IMR-90 (cell line): ENCODE measurements at regions not wholly inside any gene's neighbourhood (a gene's known extent, or its start where the extent isn't known, plus 50 kb on each side); places are given as distances from the start of the nearest gene placed in this dataset.

ENCODE experiments used
- ATAC-seq: fragments of 200-7000 bp; cut with Tn5 transposase; 2 replicates; pipeline ENCODE4 v1.9.1; 2020; ENCODE audit warnings: low read depth, mild to moderate bottlenecking, moderate library complexity
- BruUV-seq: library from RNA; stranded (reverse); fragments of 400-500 nt; replicated peaks from 2 replicates; lab custom pipeline; 2021; lab: Mats Ljungman, UMichigan
- CTCF ChIA-PET: fragments of 300-600 bp; formaldehyde crosslinking; extraction: SDS; loops from one replicate; lab custom pipeline; 2021; ENCODE audit warnings: antibody characterized with exemption; lab: Yijun Ruan, JAX
- POLR2A ChIA-PET: fragments of 300-600 bp; sonication (Branson Sonifier 250); formaldehyde crosslinking; loops from one replicate; lab custom pipeline; 2022; ENCODE audit warnings: antibody characterized with exemption; ENCODE audit not compliant: unreplicated experiment; lab: Charles Lee
- DNase-seq: peaks from one replicate; pipeline ENCODE4 v3.0.0; 2013
- H2AFZ ChIP-seq: replicated peaks from 2 replicates; pipeline ENCODE3; 2013; ENCODE audit warnings: low read length, mild to moderate bottlenecking; ENCODE audit not compliant: poor library complexity
- H2AK5ac ChIP-seq: 2 replicates; pipeline ENCODE4 v1.6.1; 2013; ENCODE audit warnings: low read depth, low read length, inconsistent platforms
- H2AK9ac ChIP-seq: replicated peaks from 2 replicates; pipeline ENCODE3; 2013; ENCODE audit warnings: mild to moderate bottlenecking, low read depth, low read length, moderate library complexity; ENCODE audit not compliant: poor library complexity
- H2BK120ac ChIP-seq: 2 replicates; pipeline ENCODE4 v1.6.1; 2013; ENCODE audit warnings: low read depth, low read length, inconsistent platforms
- H2BK15ac ChIP-seq: 3 replicates; pipeline ENCODE4 v1.6.1; 2013; ENCODE audit warnings: low read depth, low read length, inconsistent platforms
- H2BK20ac ChIP-seq: 2 replicates; pipeline ENCODE4 v1.6.1; 2013; ENCODE audit warnings: low read depth, mild to moderate bottlenecking, inconsistent platforms, low read length, moderate library complexity
- H2BK5ac ChIP-seq: 2 replicates; pipeline ENCODE4 v1.6.1; 2013; ENCODE audit warnings: mild to moderate bottlenecking, low read depth, low read length, inconsistent platforms; ENCODE audit not compliant: poor library complexity, severe bottlenecking
- H3K14ac ChIP-seq: replicated peaks from 2 replicates; pipeline ENCODE4 v1.6.1; 2013; ENCODE audit warnings: low read depth, low read length, inconsistent platforms
- H3K18ac ChIP-seq: 2 replicates; pipeline ENCODE4 v1.6.1; 2013; ENCODE audit warnings: low read depth, low read length, control low read depth
- H3K23ac ChIP-seq: 2 replicates; pipeline ENCODE4 v1.6.1; 2013; ENCODE audit warnings: low read depth, low read length, inconsistent platforms
- H3K27ac ChIP-seq: 2 replicates; pipeline ENCODE4 v1.5.1; 2013; ENCODE audit warnings: mild to moderate bottlenecking, control low read depth, low read length; ENCODE audit not compliant: insufficient read depth
- H3K27me3 ChIP-seq: 2 replicates; pipeline ENCODE4 v1.6.1; 2013; ENCODE audit warnings: low read length; ENCODE audit not compliant: control insufficient read depth, insufficient read depth
- H3K36me3 ChIP-seq: 2 replicates; pipeline ENCODE4 v1.6.1; 2013; ENCODE audit warnings: low read length, mixed read lengths; ENCODE audit not compliant: control insufficient read depth, insufficient read depth
- H3K4ac ChIP-seq: 2 replicates; pipeline ENCODE4 v1.6.1; 2013; ENCODE audit warnings: low read depth, low read length, inconsistent platforms
- H3K4me1 ChIP-seq: 2 replicates; pipeline ENCODE4 v1.6.1; 2013; ENCODE audit warnings: low read length, mixed read lengths; ENCODE audit not compliant: control insufficient read depth, insufficient read depth
- H3K4me2 ChIP-seq: 2 replicates; pipeline ENCODE4 v1.6.1; 2013; ENCODE audit warnings: low read depth, mild to moderate bottlenecking, control low read depth, low read length, moderate library complexity
- H3K4me3 ChIP-seq: 2 replicates; pipeline ENCODE4 v1.5.1; 2013; ENCODE audit warnings: low read depth, mild to moderate bottlenecking, control low read depth, low read length, moderate library complexity; ENCODE audit not compliant: insufficient read depth
- H3K56ac ChIP-seq: 2 replicates; pipeline ENCODE4 v1.6.1; 2013; ENCODE audit warnings: low read length, inconsistent platforms; ENCODE audit not compliant: insufficient read depth; ENCODE audit errors: extremely low read depth
- H3K79me1 ChIP-seq, 2 experiments: 2 replicates each; pipeline ENCODE4 v1.6.1; 2013; ENCODE audit warnings: low read length in 2 of 2, inconsistent platforms in 1 of 2, low read depth in 1 of 2
- H3K9ac ChIP-seq: 2 replicates; pipeline ENCODE4 v1.6.1; 2013; ENCODE audit warnings: low read depth, low read length, control low read depth
- H3K9me1 ChIP-seq: 2 replicates; pipeline ENCODE4 v1.6.1; 2013; ENCODE audit warnings: low read length, inconsistent platforms; ENCODE audit not compliant: insufficient read depth
- H3K9me3 ChIP-seq: 2 replicates; pipeline ENCODE4 v1.6.1; 2013; ENCODE audit warnings: low read length; ENCODE audit not compliant: control insufficient read depth, insufficient read depth
- H4K20me1 ChIP-seq: 2 replicates; pipeline ENCODE4 v1.6.1; 2013; ENCODE audit warnings: low read length, inconsistent platforms; ENCODE audit not compliant: insufficient read depth
- H4K5ac ChIP-seq: 2 replicates; pipeline ENCODE4 v1.6.1; 2013; ENCODE audit warnings: mild to moderate bottlenecking, low read depth, low read length, control low read depth
- H4K8ac ChIP-seq, 2 experiments: 2 replicates each; pipeline ENCODE4 v1.6.1; 2013; ENCODE audit warnings: low read depth in 2 of 2, low read length in 2 of 2, control low read depth in 1 of 2, inconsistent platforms in 1 of 2
- H4K91ac ChIP-seq: 2 replicates; pipeline ENCODE4 v1.6.1; 2013; ENCODE audit warnings: low read depth, low read length, inconsistent platforms; ENCODE audit not compliant: insufficient read depth
- BHLHE40 ChIP-seq: fragments of 150-350 bp; IDR thresholded peaks from 2 replicates; pipeline ENCODE4 v1.6.1; 2016; ENCODE audit warnings: mild to moderate bottlenecking, low read depth, low read length
- CEBPB ChIP-seq: IDR thresholded peaks from 2 replicates; pipeline ENCODE4 v1.6.1; 2012; ENCODE audit warnings: low read depth, low read length, improper control_type of control experiment
- FOS ChIP-seq: fragments of 150-350 bp; IDR thresholded peaks from 2 replicates; pipeline ENCODE4 v1.6.1; 2016; ENCODE audit warnings: low read depth, low read length
- MAFK ChIP-seq: IDR thresholded peaks from 2 replicates; pipeline ENCODE4 v1.6.1; 2012; ENCODE audit warnings: low read depth, low read length, improper control_type of control experiment
- MAZ ChIP-seq: IDR thresholded peaks from 2 replicates; pipeline ENCODE4 v1.6.1; 2012; ENCODE audit warnings: low read depth, mild to moderate bottlenecking, low read length, improper control_type of control experiment, moderate library complexity, borderline replicate concordance
- MXI1 ChIP-seq: IDR thresholded peaks from 2 replicates; pipeline ENCODE4 v1.6.1; 2012; ENCODE audit warnings: low read depth, mild to moderate bottlenecking, low read length, moderate library complexity, borderline replicate concordance
- POLR2A ChIP-seq: IDR thresholded peaks from 2 replicates; pipeline ENCODE4 v1.6.1; 2012; ENCODE audit warnings: mild to moderate bottlenecking, low read depth, low read length
- RAD21 ChIP-seq: IDR thresholded peaks from 2 replicates; pipeline ENCODE4 v1.6.1; 2012; ENCODE audit warnings: low read length, improper control_type of control experiment
- RCOR1 ChIP-seq: IDR thresholded peaks from 2 replicates; pipeline ENCODE4 v1.6.1; 2012; ENCODE audit warnings: mild to moderate bottlenecking, low read length, improper control_type of control experiment; ENCODE audit not compliant: insufficient replicate concordance
- RFX5 ChIP-seq: IDR thresholded peaks from 2 replicates; pipeline ENCODE4 v1.8.0; 2012; ENCODE audit warnings: low read depth, mild to moderate bottlenecking, low read length, moderate library complexity
- SMC3 ChIP-seq: fragments of 150-350 bp; IDR thresholded peaks from 2 replicates; pipeline ENCODE4 v1.6.1; 2016; ENCODE audit warnings: low read depth, mild to moderate bottlenecking, antibody characterized with exemption, low read length, moderate library complexity
- WGBS, 2 experiments: methylation state at CpG; one replicate each; pipeline versions ENCODE4 v1.1.5 to v1.1.7; 2013; ENCODE audit warnings: missing lambda C conversion rate in 2 of 2; ENCODE audit not compliant: insufficient read length in 1 of 2; ENCODE audit errors: extremely low coverage in 2 of 2; 5-methylcytosine and 5-hydroxymethylcytosine counted together
- dilution Hi-C: fragments of 300-500 bp; cut with HindIII; formaldehyde crosslinking; loops from one replicate; pipeline ENCODE4 v1.14.3; 2018; ENCODE audit warnings: low sequenced_read_pairs; ENCODE audit not compliant: unreplicated experiment
- in situ Hi-C: fragments of 300-500 bp; cut with MboI; formaldehyde crosslinking; loops from 3 replicates; pipeline ENCODE4 v1.14.3; 2019; ENCODE audit warnings: low sequenced_read_pairs, inconsistent platforms, mixed read lengths
- intact Hi-C: fragments of 100-400 bp; cut with micrococcal nuclease; formaldehyde crosslinking; loops from 2 replicates; pipeline ENCODE4 v1.10.0; 2022
- TF ChIP-seq, protein P1 (sequence below): fragments of 150-350 bp; IDR thresholded peaks from 2 replicates; pipeline ENCODE4 v1.6.1; 2017; ENCODE audit warnings: mild to moderate bottlenecking, antibody characterized with exemption, low read length, low read depth
- TF ChIP-seq, protein P2 (sequence below): conservative IDR thresholded peaks from 2 replicates; pipeline ENCODE4 v1.5.1; 2012; ENCODE audit warnings: mild to moderate bottlenecking, low read depth, low read length, improper control_type of control experiment

DNA sequence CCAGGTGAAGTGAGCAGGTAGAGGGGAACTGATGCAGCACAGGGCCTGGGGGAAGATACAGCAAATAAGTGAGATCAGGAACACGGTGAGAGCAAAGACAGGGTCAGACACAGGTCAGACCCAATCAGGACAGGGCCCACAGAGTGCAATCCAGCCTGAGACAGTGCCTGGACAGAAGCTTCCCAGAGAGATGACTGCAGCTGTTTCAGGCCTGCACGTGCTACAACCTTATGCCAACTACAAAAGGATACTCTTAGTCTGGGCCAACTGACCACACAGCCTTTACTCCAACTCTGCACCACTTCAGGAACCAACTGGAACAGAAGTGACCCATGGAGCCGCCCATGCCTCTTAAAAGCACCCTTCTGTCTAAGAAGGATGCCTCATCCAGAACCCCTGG, 228.0 kb downstream of the TOMM20 start:
- no peaks in the 10 kb centered on the region for H3K27me3 ChIP-seq
- no peak overlapping the region for H3K56ac ChIP-seq
- peak overlapping the region; percentile 20; the same call in 1 of the 2 replicates for H2BK20ac ChIP-seq
- H4K5ac ChIP-seq: no peak overlapping the region
- H3K23ac ChIP-seq: no peak overlapping the region
- peaks cover 11% of the 10 kb centered on the region for H3K9me1 ChIP-seq
- no peaks in the 10 kb centered on the region for H4K20me1 ChIP-seq
- no peak overlapping the region for H3K27ac ChIP-seq
- in situ Hi-C loops (no loop called here), dilution Hi-C loops (no loop called here), intact Hi-C loops (no loop called here)
- no peak overlapping the region for H3K14ac ChIP-seq
- peak overlapping the region; percentile 8 for H3K4ac ChIP-seq
- H3K79me1 ChIP-seq: no peaks in the 10 kb centered on the region
- no peak overlapping the region for H3K18ac ChIP-seq
- peaks cover 13% of the 10 kb centered on the region for H3K4me1 ChIP-seq
- no peaks in the 10 kb centered on the region for H3K9me3 ChIP-seq
- CTCF ChIA-PET: no interaction called here
- H2AK9ac ChIP-seq: peak overlapping the region; percentile 20
- peak overlapping the region; percentile 85 for H2AK5ac ChIP-seq
- 83% methylated on average over 2 of the region's 3 CpGs; no CpG with 5 or more reads in 1 of the 2 experiments for WGBS, 2 experiments
- H3K4me3 ChIP-seq: no peak overlapping the region
- H2BK15ac ChIP-seq: no peak overlapping the region; the same call in 2 of the 3 replicates
- H2BK120ac ChIP-seq: peak overlapping the region; percentile 62
- no peak for TF ChIP-seq RCOR1
- no peak for TF ChIP-seq RAD21
- TF ChIP-seq, protein P1, sequence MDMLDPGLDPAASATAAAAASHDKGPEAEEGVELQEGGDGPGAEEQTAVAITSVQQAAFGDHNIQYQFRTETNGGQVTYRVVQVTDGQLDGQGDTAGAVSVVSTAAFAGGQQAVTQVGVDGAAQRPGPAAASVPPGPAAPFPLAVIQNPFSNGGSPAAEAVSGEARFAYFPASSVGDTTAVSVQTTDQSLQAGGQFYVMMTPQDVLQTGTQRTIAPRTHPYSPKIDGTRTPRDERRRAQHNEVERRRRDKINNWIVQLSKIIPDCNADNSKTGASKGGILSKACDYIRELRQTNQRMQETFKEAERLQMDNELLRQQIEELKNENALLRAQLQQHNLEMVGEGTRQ: no peak
- TF ChIP-seq MXI1: no peak
- no peak for TF ChIP-seq MAZ
- no peak for TF ChIP-seq FOS
- TF ChIP-seq BHLHE40: no peak
- no peak for TF ChIP-seq SMC3
- TF ChIP-seq POLR2A: no peak
- TF ChIP-seq RFX5: no peak
- TF ChIP-seq CEBPB: no peak
- TF ChIP-seq, protein P2, sequence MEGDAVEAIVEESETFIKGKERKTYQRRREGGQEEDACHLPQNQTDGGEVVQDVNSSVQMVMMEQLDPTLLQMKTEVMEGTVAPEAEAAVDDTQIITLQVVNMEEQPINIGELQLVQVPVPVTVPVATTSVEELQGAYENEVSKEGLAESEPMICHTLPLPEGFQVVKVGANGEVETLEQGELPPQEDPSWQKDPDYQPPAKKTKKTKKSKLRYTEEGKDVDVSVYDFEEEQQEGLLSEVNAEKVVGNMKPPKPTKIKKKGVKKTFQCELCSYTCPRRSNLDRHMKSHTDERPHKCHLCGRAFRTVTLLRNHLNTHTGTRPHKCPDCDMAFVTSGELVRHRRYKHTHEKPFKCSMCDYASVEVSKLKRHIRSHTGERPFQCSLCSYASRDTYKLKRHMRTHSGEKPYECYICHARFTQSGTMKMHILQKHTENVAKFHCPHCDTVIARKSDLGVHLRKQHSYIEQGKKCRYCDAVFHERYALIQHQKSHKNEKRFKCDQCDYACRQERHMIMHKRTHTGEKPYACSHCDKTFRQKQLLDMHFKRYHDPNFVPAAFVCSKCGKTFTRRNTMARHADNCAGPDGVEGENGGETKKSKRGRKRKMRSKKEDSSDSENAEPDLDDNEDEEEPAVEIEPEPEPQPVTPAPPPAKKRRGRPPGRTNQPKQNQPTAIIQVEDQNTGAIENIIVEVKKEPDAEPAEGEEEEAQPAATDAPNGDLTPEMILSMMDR: no peak
- TF ChIP-seq MAFK: no peak
- H2AFZ ChIP-seq: peak overlapping the region; percentile 36
- no peak overlapping the region for H4K8ac ChIP-seq
- POLR2A ChIA-PET: no interaction called here
- no peak overlapping the region for H3K9ac ChIP-seq
- DNase-seq (no peak), ATAC-seq (no peak)
- H2BK5ac ChIP-seq: peak overlapping the region; percentile 6
- no TSS peak for BruUV-seq
- H3K4me2 ChIP-seq: no peak overlapping the region
- no peaks in the 10 kb centered on the region for H3K36me3 ChIP-seq
- peak overlapping the region; percentile 12; the same call in 1 of the 2 replicates for H4K91ac ChIP-seq
